ENCODE measurements at regions not wholly inside any gene's neighbourhood (a gene's known extent, or its start where the extent isn't known, plus 50 kb on each side); places are given as distances from the start of the nearest gene placed in this dataset.

DNA sequence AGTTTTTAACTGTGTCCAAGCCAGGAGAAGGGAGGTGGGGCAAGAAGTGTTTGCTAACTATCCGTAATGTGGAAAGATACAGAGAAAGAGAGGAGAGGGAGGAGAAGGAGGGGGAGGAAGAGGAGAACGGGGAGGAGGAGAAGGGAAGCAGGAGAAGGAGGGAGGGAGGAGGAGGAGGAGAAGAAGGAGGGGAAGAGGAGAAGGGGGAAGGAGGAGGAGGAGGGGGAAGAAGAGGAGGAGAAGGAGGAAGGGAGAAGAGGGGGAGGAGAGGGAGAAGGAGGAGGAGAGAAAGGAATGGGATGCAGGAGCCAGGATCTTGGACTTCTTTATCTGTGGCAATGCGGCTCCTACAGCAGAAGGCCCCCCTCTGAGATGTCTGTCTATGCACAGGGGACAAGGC lies 510.3 kb upstream of the CCDC196 start:
- peaks cover 0 to 3% (median 0%) of the 10 kb centered on the region in 6 donors for H3K4me1 ChIP-seq
- no peaks in the 10 kb centered on the region for H3K27me3 ChIP-seq (replicated peaks in 1 of 7)
- no peak overlapping the region for H3K27ac ChIP-seq
- DNase-seq, result no peak
- no peak overlapping the region for H3K4me3 ChIP-seq
- peaks cover 0 to 22% (median 10%) of the 10 kb centered on the region in 8 donors for H3K9me3 ChIP-seq
- TF ChIP-seq, protein P1, sequence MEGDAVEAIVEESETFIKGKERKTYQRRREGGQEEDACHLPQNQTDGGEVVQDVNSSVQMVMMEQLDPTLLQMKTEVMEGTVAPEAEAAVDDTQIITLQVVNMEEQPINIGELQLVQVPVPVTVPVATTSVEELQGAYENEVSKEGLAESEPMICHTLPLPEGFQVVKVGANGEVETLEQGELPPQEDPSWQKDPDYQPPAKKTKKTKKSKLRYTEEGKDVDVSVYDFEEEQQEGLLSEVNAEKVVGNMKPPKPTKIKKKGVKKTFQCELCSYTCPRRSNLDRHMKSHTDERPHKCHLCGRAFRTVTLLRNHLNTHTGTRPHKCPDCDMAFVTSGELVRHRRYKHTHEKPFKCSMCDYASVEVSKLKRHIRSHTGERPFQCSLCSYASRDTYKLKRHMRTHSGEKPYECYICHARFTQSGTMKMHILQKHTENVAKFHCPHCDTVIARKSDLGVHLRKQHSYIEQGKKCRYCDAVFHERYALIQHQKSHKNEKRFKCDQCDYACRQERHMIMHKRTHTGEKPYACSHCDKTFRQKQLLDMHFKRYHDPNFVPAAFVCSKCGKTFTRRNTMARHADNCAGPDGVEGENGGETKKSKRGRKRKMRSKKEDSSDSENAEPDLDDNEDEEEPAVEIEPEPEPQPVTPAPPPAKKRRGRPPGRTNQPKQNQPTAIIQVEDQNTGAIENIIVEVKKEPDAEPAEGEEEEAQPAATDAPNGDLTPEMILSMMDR (IDR thresholded peaks at IDR 0.05 in 8 of 11, conservative IDR thresholded peaks at IDR 0.05 in 3 of 11), result no peak
- no peak for TF ChIP-seq POLR2A (IDR thresholded peaks at IDR 0.05)
- TF ChIP-seq POLR2AphosphoS5 (IDR thresholded peaks at IDR 0.05), result no peak
- 51 to 78% (median 55%) methylated on average over 3 of the region's 3 CpGs for WGBS, 5 donors
- no peaks in the 10 kb centered on the region for H3K36me3 ChIP-seq
- intact Hi-C loops (cut with DNase I; ENCODE audit: low total_unique reads), result no loop called here

DNA sequence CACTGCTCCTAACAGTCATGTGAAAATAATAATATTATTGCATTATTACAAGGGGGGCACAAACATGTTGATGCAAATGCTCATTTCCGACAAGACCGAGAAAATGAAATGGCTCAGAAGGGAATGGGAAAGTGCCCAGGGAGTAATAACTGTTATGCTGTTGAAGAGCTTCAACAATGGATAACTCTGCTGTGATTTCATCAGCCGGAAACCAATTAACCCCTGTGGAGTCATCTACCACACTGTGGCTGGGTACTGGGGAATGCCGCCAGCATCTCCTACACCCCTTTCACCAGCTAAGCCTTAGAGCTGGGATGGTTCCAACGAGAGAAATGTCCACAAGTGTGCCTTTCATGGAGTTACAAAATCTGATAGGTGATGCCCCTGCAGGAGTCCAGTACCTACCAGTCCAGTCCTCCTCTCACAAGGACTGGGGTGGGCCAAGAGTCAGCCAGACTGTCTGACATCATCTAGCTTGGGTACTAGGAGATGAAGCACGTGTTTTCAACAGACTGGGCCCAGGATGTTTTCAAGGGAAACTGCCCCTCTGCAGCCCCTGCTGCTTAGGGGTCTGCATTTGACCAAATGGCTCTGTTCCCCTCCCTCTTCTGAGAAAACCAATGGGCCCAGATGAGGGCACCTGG lies 509.3 kb upstream of the CCDC196 start:
- Histone ChIP-seq H3K27ac (no peak overlapping the region), H3K36me3 (no peaks in the 10 kb centered on the region), H3K4me3 (no peak overlapping the region), H3K4me1 (peaks cover 0 to 3% (median 0%) of the 10 kb centered on the region in 6 donors), H3K9me3 (peaks cover 0 to 22% (median 10%) of the 10 kb centered on the region in 8 donors), H3K27me3 (replicated peaks in 1 of 7) (no peaks in the 10 kb centered on the region)
- TF ChIP-seq POLR2A (IDR thresholded peaks at IDR 0.05), result no peak
- TF ChIP-seq POLR2AphosphoS5 (IDR thresholded peaks at IDR 0.05), result no peak
- TF ChIP-seq, protein P1 (IDR thresholded peaks at IDR 0.05 in 8 of 11, conservative IDR thresholded peaks at IDR 0.05 in 3 of 11), result no peak
- DNase-seq, result no peak
- intact Hi-C loops (cut with DNase I; ENCODE audit: low total_unique reads), result no loop called here
- WGBS, 5 donors, result 85 to 97% (median 86%) methylated on average over 5 to 6 of the region's 6 CpGs

- TF ChIP-seq, protein P1 (IDR thresholded peaks at IDR 0.05 in 8 of 11, conservative IDR thresholded peaks at IDR 0.05 in 3 of 11), result no peak
- no peak for TF ChIP-seq POLR2A (IDR thresholded peaks at IDR 0.05)
- TF ChIP-seq POLR2AphosphoS5 (IDR thresholded peaks at IDR 0.05), result no peak
- Histone ChIP-seq H3K9me3 (peaks cover 0 to 22% (median 10%) of the 10 kb centered on the region in 8 donors), H3K4me3 (no peak overlapping the region), H3K27ac (no peak overlapping the region), H3K27me3 (replicated peaks in 1 of 7) (no peaks in the 10 kb centered on the region), H3K36me3 (no peaks in the 10 kb centered on the region), H3K4me1 (no peaks in the 10 kb centered on the region)
- DNase-seq, result no peak
- WGBS, 5 donors, result 71 to 83% (median 79%) methylated on average over 6 of the region's 6 CpGs
- intact Hi-C loops (cut with DNase I; ENCODE audit: low total_unique reads), result no loop called here
Observed at GRCh38 chr14:65981192-65981843, 504.9 kb upstream of the CCDC196 start.

DNA sequence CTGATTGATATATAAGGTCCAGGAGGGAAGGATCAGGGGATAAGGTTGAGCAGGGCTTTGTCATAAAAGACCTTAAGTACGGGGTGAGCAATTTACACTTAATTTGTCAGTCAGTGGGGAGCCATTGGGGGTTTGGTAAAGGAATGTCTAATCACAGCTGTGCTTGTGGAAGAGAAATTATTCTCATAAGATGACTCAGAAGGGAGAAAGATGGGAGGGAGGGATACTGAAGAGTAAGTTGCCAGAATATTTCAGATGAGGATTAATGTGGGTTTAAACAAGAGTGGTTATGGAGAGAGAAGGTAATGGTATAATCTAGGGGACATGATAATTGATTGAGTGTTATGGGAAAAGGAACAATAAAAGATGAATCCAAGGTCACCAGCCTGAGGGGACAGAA lies 500.1 kb upstream of the CCDC196 start:
- no peaks in the 10 kb centered on the region for H3K27me3 ChIP-seq (replicated peaks in 1 of 7)
- no peak for DNase-seq
- H3K9me3 ChIP-seq, result no peaks in the 10 kb centered on the region
- no peaks in the 10 kb centered on the region for H3K36me3 ChIP-seq
- H3K27ac ChIP-seq, result no peak overlapping the region
- intact Hi-C loops (cut with DNase I; ENCODE audit: low total_unique reads), result no loop called here
- WGBS, 5 donors, result 62 to 89% (median 72%) methylated on average over 1 of the region's 1 CpG
- no peaks in the 10 kb centered on the region for H3K4me1 ChIP-seq
- no peak for TF ChIP-seq POLR2AphosphoS5 (IDR thresholded peaks at IDR 0.05)
- TF ChIP-seq POLR2A (IDR thresholded peaks at IDR 0.05), result no peak
- TF ChIP-seq, protein P1 (IDR thresholded peaks at IDR 0.05 in 8 of 11, conservative IDR thresholded peaks at IDR 0.05 in 3 of 11), result no peak
- H3K4me3 ChIP-seq, result no peak overlapping the region
